Activated CD8-positive, alpha-beta memory T cell treated with anti-CD3 and anti-CD28 coated beads, Interleukin-2, amount 50 U/mL, for 4 hours (primary cell): ENCODE measurements at regions not wholly inside any gene's neighbourhood (a gene's known extent, or its start where the extent isn't known, plus 50 kb on each side); places are given as distances from the start of the nearest gene placed in this dataset.

Source experiments
- DNase-seq: peaks from one replicate; pipeline ENCODE4 v3.0.0-alpha.2; 2020

DNA sequence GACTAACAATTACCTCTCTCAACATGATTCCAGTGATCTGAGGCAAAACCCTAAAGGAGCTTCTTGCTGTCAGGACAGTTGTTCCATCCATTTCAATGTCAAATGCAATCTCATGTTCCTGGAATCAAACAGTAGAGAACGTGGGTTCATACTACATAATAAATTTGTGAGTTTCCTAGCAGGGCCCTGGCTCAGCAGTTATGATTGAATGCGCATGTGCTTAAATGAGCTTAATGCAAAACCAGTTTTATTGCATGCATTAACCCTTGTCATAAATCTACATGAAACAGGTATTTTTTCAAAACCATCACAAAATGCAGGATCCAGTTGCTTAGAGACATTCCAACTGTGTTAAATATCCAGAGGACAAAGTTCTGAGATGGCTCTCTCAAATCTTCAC is 225.4 kb upstream of the TMEM72 start:
- no peak for DNase-seq

DNA sequence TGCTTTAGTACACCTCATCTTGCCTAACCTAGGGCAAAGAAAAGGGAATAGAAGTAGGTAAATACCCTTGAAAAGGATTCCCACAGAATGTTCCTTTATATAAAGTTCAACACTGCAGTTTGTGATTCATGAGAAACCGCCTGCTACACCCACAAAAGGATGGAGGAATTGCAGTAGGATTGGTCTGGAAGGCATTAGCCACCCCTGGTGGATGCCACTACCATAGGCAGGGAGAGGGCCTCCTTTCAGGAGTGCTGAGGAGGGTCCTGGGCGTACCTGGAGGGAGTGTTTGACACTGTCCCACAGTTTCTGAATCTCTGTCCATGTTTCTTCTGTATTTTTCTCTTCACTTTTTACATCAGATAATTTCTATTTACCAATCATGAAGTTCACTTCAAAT is 221.8 kb upstream of the TMEM72 start:
- no peak for DNase-seq

DNA sequence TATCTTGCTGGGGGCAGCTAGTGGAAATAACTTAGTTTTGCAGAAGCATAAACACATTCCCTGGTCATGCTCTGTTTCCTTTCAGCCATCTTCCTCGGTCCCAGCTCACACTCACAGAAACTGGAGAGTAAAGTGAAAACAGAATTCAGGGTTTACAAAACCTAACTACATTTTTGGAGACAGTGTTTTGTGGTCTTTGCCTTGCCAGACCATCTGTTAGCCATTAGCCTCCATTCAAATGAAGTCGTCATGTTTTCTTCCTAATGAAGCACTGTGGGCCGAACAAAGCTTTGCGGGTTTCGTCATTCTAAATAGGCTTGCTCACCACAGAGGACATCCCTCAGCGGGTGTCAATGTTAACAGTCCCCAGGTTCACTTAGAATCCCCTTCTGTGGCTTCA is 214.6 kb upstream of the TMEM72 start:
- no peak for DNase-seq

DNA sequence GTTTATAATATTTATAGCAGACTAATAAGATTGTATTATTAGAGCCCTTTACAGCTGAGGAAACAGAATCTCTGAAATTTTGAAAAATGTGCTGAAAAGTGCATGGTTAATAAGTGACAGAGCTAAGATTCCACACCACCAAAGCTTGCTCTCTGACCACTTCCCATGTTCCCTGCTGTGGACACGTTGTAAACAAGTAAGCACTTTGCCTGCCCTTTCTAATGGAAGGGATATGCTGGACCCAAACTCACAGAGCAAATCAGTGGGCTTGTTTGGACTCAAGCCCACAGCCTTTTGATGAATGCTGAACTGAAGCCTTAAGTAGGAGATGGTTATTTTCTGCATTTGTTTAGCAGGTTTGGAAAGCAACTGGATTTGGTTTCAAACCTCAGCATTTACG is 214.0 kb upstream of the TMEM72 start:
- DNase-seq, result no peak

DNA sequence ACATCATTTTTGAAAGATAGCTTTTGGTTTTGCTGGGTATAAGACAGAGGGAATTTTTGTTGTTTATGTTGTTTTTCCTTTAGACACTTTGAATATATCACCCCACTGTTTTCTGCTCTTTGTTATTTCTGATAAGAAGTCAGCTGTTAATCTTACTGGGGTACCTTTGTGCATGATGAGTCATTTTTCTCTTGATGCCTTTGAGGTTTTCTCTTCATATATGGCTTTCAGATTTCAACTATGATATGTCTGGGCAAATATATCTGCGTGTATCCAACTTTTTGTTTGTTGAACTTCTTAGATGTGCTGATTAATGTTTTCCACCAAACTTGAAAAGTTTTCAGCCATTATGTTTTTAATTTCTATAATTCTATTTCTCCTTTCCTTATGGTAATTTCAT is 208.6 kb upstream of the TMEM72 start:
- DNase-seq, result no peak

DNA sequence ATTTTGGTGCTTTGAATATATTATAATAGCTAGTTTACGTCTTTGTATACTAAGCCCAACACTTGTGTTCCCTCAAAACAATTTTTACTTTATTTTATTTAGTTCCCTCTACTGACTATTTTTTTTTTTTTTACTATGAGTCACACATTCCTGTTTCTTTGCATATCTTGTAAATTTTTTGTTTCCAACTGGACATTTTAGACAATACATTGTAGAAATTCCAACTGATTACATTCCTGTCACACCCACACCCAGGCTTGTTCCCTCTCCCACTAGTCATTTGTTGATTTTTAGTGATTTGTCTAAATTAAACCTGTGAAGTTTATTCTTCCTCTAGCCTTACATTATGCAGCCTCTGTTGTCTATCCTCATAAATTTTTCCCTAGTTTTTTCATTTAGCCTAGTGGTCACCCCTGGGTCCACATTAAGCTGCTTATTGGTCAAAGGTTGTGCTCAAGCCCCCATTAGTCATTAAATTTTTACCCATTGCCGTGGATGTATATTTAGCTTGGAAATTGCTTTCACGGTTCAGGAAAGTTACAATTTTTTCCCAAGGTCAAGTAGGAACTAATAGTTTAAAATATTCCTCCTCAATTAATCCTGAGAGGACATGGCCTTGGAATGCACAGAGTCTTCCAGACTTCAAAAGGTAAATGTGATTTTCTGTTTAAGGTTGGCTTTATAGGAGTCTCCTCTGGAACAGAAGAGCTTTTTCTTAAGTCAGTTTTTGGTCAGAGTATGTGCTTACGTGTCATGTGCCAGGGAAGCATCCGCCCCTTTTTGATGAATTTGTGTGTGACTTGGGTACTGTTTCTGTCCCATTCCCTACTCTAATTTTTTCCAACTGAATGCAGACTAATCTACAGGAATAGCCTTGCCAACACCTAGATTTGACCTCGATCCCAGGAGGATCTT is 207.6 kb upstream of the TMEM72 start:
- DNase-seq, result no peak

DNA sequence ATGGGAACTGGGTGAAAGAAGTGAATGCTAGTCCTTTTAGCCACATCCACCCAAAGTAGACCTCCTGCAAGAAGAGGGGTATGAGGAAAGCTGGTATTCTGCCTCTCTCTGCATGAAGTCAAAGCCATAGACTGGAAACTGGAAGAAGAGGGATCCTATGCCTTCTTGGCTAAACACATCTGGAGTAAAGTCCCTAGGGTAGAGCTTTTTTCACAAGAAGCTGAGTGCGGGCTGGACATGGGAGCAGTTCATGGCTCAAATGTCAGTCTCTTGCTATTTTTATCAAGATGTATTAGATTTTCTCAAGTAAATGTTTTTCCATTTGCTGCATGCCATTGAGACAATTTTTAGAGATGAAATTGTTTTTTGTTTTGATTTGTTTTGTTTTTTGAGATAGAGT is 206.5 kb upstream of the TMEM72 start:
- DNase-seq, result no peak

DNA sequence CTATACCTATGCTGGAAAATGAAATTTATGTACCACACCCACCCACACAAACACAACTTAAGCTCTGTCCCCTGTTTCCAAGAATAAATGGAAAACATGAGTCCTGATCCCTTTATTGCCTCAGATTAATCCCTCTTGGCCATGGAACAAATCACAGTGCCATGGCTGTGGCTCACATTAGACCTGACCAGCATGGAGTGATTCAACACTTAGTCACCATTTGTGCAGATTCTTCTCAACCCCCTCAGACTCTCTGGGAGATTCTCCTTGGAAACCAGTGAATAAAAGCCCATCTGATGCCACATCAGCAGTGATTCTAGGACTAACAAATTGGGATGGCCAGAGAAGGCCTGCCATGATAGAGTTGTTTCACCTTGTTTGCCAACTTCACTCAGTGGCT is 204.4 kb upstream of the TMEM72 start:
- DNase-seq, result no peak

DNA sequence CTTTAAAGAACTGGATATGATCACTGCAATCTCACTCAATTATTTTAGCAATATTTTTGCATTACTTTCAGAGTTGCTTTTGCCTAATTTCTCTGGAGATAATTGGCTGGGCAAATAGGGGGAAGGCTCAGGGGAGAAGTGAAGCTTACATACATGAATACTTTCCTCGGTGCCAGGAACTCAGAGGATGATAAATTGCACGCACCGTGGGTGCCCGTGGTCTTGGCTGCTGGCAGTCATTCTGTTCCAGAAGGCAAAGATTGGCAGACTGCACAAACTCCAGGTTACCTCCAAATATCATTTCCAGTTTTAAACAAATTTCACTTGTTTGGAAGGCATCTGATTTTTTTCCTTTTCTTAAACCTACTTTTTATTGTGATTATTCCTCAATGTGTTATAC is 197.8 kb upstream of the TMEM72 start:
- DNase-seq, result no peak

DNA sequence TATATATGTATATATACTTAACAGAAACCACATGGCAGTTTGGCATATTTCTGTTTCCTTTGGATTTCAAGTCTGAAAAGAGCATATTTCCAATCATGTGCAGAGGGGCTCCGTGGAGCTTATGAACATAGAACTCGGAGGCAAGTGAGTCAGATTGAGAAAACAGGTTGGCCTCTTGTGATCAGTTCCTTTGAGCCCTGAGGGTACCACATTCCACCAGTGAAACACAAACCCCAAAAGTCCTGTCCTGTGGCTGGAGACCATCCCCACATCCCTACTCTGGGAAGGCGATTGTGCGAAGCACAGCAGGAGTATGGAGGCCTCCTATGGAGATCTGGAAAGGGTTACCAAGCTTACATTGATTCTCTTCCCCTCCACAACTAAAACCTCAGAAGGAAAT is 196.7 kb upstream of the TMEM72 start:
- DNase-seq, result no peak

DNA sequence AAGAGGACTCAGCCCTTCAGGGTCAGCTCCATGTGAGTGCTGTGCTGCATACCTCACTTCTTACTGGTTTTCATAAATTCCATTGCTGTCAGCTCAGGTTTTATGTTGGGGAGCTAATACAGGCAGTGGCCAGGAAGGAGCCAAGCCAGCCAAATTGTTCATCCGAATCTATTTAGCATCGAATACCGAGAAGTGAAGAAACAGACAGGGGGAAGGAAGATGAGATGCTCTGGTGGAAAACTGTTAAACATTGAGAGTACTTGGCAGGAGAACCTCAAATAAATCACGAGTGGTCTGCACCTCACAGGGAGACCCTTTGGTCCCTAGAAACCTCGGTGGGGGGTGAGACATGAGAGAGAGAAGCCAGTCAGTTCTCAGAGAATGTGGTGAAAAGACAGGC is 196.0 kb upstream of the TMEM72 start:
- no peak for DNase-seq

DNA sequence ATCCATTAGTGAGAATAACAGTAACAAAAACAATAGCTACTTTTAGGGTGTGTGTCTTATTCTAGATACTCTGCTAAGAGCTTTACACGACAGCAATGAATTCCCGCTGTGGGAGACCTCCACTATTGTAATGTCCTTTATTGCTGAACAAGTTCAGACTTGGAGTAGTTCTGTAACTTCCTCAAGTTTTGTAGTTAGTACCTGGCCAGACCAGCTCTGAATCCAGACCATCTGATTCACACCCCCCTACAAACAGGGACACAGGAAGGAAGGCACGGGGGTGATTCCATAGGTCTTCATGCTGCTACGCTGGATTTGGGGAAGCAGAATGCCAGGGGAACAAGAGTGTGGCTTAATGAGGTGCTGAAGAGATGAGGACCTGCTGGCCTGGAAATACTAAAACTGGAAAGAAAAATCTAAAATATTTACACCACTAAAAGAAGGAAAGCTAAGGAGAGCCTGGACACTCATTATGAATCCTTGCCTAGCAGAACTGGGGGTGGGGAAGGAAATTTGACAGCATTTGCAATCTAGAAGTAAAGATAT is 194.6 kb upstream of the TMEM72 start:
- DNase-seq, result no peak

DNA sequence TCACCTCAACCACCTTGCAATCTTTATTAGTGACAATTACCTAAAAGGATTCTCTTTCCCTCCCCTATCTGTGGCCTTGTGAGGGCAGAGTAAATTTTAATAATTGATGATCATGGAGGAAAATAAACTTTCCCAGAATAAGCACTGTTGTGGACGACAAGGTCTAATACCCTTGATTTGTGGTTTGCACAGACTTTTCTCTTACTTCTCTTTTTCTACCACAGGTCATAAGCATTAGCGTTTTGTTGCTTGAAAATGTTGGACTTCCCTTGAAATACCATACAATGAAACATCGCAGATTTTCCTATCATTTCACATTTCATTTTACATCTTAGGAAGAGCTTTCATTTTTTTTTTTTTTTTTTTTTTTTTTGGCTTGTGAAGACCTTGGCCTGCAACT is 188.1 kb upstream of the TMEM72 start:
- no peak for DNase-seq

DNA sequence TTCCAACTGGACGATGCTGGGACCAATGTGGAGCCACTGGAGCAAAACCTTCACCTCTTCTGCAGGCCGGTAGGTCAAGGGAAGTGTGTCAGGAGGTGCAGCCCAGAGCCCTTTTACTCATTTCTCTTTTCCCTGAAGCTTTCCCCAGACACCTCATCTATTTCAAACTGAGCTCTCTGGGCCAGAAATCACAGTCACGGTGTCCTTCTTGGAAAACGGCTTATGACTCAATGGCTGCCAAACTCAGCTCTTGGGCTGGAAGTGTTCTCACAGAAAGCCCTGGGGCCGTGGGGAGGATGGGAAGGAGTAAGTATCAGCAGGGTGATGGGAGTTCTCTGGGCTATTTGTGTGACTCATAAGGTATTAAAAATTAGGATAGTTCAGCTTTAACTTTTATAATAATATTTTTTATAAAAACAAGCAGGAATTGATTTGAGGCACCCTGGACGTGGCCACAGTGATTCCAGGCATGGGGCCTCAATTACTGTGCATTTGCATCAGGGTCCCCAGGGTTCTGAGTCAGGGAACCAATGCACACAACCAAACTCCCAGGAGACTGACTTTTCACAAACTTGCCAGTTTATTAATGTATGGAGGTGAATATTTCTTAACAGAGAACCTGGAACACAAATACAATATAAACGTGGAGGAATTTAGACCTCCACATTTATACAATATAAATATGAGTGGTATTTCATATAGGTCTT is 187.4 kb upstream of the TMEM72 start:
- DNase-seq, result no peak

DNA sequence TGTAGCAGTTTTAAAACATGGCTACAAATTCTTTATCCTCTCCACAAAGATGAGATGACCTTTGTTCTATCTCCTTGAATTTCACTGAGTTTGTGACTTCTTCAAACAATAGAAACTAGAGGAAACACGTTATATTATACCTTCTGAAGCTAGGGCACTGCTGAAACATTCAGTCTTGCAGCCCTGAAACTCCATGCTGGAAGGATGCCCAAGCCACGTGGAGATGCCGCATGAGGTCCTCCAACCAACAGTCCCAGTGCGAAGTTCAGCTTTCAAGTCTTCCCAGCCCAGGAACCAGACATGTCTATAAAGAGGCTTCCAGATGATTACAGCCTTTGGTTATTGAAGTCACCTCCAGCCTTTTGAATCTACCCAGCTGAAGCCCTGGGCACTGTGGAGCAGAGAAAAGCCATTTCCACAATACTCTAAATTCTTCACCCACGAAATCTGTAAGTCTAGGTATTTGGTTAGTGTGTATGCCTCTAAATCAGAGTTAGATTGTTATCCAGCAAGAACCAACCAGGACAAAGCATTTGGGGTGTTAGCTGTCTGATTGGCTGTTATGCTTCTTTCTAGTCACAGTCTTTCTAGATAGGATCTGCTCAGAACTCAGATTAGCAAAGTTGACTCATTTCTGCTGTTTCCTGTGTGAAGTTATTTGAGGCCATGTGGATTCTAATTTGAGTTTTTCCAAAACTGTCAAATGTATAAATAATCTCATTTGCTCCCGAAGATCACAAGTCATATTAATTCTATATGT is 186.5 kb upstream of the TMEM72 start:
- DNase-seq, result no peak

DNA sequence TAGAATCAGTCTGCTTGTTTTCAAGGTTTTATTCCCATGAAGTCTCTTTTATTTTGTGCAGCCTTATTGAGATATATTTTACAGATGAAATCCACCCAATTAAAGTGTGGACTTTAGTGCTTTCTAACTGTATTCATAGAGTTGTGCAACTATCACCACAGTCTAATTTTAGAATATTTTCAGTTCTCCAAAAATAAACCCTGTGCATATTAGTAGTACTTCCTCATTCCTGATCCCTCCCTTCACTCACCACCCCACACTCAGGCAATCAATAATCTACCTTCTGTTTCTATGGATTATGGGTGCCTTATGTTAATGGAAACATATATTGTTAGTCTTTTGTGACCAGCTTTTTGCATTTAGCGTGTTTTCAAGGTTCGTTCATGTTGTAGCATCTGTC is 185.7 kb upstream of the TMEM72 start:
- no peak for DNase-seq

DNA sequence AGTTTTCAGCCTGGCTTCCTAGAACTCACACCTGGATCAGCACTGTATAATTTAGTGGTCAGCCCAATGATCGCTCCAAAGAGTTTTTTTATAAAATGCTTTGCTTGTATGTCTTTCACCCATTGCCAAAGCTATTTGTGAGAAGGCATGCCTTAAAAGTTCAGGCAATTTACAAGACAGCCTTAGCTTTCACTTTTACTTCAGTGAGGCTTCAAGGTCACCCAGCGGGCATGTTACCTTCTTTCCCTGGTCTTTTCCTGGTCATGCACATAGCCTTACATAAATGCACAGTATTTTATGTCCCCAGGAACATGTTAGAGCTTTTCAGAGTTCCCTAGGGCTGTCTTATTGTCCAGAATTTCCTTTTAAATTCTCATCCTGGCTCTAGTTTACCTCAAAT is 179.9 kb upstream of the TMEM72 start:
- DNase-seq, result no peak

DNA sequence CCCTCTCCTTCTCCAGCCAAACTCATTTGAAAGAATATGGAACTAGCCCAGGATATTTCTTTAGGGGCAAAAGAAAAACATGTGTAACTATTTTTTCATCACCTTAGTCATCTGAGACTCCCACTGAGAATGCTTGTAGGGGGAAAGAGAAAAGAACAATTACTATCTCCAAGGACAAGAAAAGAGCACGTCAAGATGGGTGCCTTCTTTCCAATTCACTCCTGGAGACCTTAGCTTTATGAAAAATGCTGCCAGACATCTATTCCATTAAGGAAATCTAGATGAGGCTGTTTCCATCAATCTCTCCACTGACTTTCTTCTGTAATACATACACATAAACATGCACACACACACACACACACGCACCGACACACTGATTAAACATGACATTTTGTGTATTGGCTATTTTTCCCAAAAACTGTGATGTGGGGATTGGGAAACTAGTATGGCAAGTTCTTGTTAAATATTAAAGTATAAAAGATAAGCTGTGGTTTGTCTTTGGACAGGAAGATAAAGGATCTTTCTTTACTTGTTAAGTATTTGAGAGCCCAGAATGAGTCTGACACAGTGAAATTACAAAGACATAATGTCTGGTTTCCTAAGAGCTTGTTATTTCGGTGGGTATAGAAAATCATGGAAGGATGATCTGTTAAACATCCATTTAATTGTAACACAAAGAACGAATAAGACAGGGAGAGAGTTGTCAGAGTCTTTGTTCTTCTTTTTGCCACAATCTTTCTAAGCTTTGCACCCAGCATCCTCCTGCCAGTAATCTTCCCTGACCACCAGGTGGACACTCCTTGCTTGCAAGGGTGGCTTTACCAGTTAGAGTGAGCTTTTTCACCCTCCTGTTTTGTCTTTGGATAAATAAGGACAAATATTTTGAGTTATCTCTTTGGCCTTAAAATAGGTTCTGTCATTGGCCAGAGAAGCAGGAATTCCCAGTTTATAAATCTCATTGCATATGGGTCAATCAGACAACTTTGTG is 177.3 kb upstream of the TMEM72 start:
- no peak for DNase-seq

DNA sequence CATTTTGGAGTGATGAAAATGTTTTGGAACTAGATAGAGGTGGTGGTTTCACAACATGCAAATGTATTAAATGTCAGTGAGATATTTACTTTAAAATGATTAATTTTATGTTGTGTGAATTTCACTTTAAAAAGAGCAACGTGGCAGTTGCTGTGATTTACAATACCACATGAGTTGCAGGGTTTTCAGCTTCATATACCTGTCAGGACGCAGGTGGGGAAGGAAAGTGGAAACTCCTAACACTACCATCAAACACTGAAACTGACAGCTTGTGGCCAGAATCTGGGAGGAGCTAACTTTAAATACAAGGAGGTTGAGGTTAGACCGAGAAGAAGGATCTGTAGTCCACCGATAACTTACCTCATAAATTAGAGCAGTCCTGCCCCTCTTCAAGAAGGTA is 168.9 kb upstream of the TMEM72 start:
- DNase-seq, result no peak

DNA sequence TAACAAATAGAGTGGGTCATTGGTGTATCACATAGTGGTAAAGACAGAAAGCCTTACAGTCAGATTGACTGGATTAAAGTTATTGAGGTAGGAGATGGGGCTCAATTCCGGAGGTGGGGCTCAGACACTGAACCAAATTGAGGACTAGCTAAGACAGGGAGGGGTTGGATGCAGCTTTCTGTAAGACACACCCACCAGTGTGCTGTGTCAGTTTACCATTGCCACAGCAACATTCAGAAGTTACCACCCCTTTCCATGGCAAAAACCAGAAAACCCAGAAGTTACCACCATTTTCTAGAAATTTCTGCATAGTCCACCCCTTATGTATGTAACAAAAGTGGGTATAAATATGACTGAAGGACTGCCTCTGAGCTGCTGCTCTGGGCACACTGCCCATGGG is 167.6 kb upstream of the TMEM72 start:
- DNase-seq, result no peak

DNA sequence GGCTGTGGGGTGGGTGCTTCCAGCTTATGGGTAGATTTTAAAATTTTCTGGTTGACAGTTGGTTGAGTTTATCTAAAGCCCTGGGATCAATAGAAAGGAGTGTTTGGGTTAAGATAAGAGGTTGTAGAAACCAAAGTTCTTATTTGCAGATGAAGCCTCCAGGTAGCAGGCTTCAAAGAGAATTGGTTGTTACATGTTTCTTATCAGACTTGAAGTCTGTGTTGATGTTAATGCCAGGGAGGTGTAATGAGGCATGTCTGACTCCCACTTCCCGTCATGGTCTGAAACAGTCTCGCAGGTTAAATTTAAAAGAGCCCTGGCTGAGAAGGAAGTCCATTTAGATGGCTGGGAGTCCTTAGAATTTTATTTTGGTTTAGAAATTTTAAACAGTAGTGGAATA is 165.2 kb upstream of the TMEM72 start:
- DNase-seq, result no peak

DNA sequence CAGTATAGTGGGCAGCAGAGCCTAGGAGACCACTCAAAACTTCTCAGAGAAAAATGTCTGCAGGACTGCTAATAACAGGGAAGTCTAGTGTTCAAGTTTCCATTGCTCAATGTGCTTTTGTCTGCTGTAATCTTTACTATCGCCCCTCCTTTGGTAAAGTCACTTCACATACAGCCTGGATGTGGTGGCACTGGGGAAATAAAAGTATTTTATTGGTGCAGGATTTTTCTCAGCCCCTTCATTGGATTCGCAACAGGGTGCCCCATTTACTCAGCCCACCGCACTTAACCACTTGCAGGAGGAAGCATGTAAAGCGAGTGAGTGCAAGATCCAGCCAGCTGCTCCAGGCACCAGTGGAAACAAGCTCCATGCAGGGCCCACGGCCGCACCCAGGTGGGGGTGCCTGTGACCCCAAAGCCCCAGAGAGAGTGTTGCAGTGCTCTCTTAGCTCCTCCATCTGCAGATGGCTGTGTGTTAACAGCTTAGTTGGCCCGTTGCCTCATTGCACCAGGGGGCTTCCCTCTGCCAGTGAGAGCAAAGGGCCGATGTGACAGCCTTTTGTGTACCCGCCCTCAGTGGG is 163.5 kb upstream of the TMEM72 start:
- DNase-seq, result no peak
